CD8-positive, alpha-beta memory T cell (primary cell): ENCODE measurements at regions not wholly inside any gene's neighbourhood (a gene's known extent, or its start where the extent isn't known, plus 50 kb on each side); places are given as distances from the start of the nearest gene placed in this dataset.
"Not testable (repeated sequence)": the region's sequence is repeated elsewhere in the genome, so short reads cannot be mapped to it uniquely, and the experiment has no call there.

Experiments used
- CTCF ChIA-PET: fragments of 350-600 bp; sonication (Branson Sonifier 250); formaldehyde crosslinking; loops from one replicate; lab custom pipeline; 2021; ENCODE audit warnings: antibody characterized with exemption; lab: Charles Lee
- POLR2A ChIA-PET: fragments of 350-600 bp; sonication (Branson Sonifier 250); formaldehyde crosslinking; loops from one replicate; lab custom pipeline; 2021; ENCODE audit warnings: antibody characterized with exemption; lab: Charles Lee
- DNase-seq, 5 donors: peaks; one replicate each; pipeline versions ENCODE4 v3.0.0 to v3.0.0-alpha.2; 2020 to 2022; ENCODE audit warnings: mixed read lengths in 1 of 5
- H3K27ac ChIP-seq: one replicate; pipeline ENCODE4 v1.7.0; 2013; ENCODE audit warnings: low read depth, mild to moderate bottlenecking, low read length, moderate library complexity
- H3K27me3 ChIP-seq: 2 replicates; pipeline ENCODE4 v1.7.0; 2013; ENCODE audit warnings: low read length, mild to moderate bottlenecking; ENCODE audit not compliant: insufficient read depth, poor library complexity, severe bottlenecking
- H3K36me3 ChIP-seq: 2 replicates; pipeline ENCODE4 v1.7.0; 2013; ENCODE audit warnings: mild to moderate bottlenecking, low read length, moderate library complexity; ENCODE audit not compliant: insufficient read depth
- H3K4me1 ChIP-seq: 2 replicates; pipeline ENCODE4 v1.7.0; 2013; ENCODE audit warnings: mild to moderate bottlenecking, low read length, moderate library complexity; ENCODE audit not compliant: insufficient read depth
- H3K4me3 ChIP-seq: 2 replicates; pipeline ENCODE4 v1.7.0; 2013; ENCODE audit warnings: mild to moderate bottlenecking, low read length
- H3K9me3 ChIP-seq: 2 replicates; pipeline ENCODE4 v1.7.0; 2013; ENCODE audit warnings: mild to moderate bottlenecking, low read length
- H3K27ac Mint-ChIP-seq, 8 donors: one replicate each; pipeline ENCODE4 v1.8.0; 2020 to 2021; ENCODE audit warnings: mixed read lengths in 8 of 8, mild to moderate bottlenecking in 6 of 8, inconsistent platforms in 3 of 8, moderate library complexity in 3 of 8
- H3K27me3 Mint-ChIP-seq, 2 donors: one replicate each; pipeline ENCODE4 v1.8.0; 2020 to 2021; ENCODE audit warnings: mixed read lengths in 2 of 2, mild to moderate bottlenecking in 1 of 2, moderate library complexity in 1 of 2
- H3K36me3 Mint-ChIP-seq, 3 donors: one replicate each; pipeline ENCODE4 v1.8.0; 2020 to 2021; ENCODE audit warnings: mixed read lengths in 3 of 3, inconsistent platforms in 1 of 3, mild to moderate bottlenecking in 1 of 3
- H3K4me1 Mint-ChIP-seq, 3 donors: one replicate each; pipeline ENCODE4 v1.8.0; 2020 to 2021; ENCODE audit warnings: mixed read lengths in 3 of 3, inconsistent platforms in 1 of 3, mild to moderate bottlenecking in 1 of 3
- H3K4me3 Mint-ChIP-seq, 7 donors: one replicate each; pipeline ENCODE4 v1.8.0; 2020 to 2021; ENCODE audit warnings: mixed read lengths in 7 of 7, mild to moderate bottlenecking in 6 of 7, moderate library complexity in 4 of 7, inconsistent platforms in 2 of 7
- H3K9me3 Mint-ChIP-seq, 5 donors: one replicate each; pipeline ENCODE4 v1.8.0; 2020 to 2022; ENCODE audit warnings: mixed read lengths in 5 of 5, mild to moderate bottlenecking in 3 of 5, moderate library complexity in 2 of 5, inconsistent platforms in 1 of 5

GRCh38 chr14:62497708-62498107, 547.5 kb downstream of the KCNH5 start:
- H3K4me3 Mint-ChIP-seq, result no peak overlapping the region
- peaks cover 8 to 28% (median 25%) of the 10 kb centered on the region in 5 donors for H3K9me3 Mint-ChIP-seq
- H3K27ac Mint-ChIP-seq, result no peak overlapping the region
- H3K36me3 Mint-ChIP-seq, result peaks cover 0 to 3% (median 0%) of the 10 kb centered on the region in 3 donors
- CTCF ChIA-PET, result no interaction called here
- Histone ChIP-seq H3K27ac (no peak overlapping the region), H3K4me1 (no peaks in the 10 kb centered on the region), H3K9me3 (no peaks in the 10 kb centered on the region), H3K4me3 (no peak overlapping the region), H3K36me3 (no peaks in the 10 kb centered on the region), H3K27me3 (no peaks in the 10 kb centered on the region)
- no peak for DNase-seq
- no peaks in the 10 kb centered on the region for H3K27me3 Mint-ChIP-seq
- POLR2A ChIA-PET, result no interaction called here
- H3K4me1 Mint-ChIP-seq, result no peaks in the 10 kb centered on the region

- Histone ChIP-seq H3K27ac (no peak overlapping the region), H3K27me3 (no peaks in the 10 kb centered on the region), H3K4me3 (no peak overlapping the region), H3K9me3 (no peaks in the 10 kb centered on the region), H3K4me1 (no peaks in the 10 kb centered on the region), H3K36me3 (no peaks in the 10 kb centered on the region)
- Mint-ChIP-seq H3K4me1 (no peaks in the 10 kb centered on the region), H3K4me3 (no peak overlapping the region), H3K27ac (no peak overlapping the region), H3K9me3 (peaks cover 7 to 17% (median 15%) of the 10 kb centered on the region in 5 donors), H3K27me3 (peaks cover 0 to 2% of the 10 kb centered on the region in 2 donors), H3K36me3 (peaks cover 0 to 3% (median 0%) of the 10 kb centered on the region in 3 donors)
- ChIA-PET CTCF (interaction anchor here (0.6 kb wide), 1 partner anchor 85 kb away, joined by 3 read pairs; no protein-coding TSS in a partner anchor), POLR2A (no interaction called here)
- DNase-seq, result no peak
Measured at GRCh38 chr14:62501021-62501750, 544.1 kb downstream of the KCNH5 start.

- Mint-ChIP-seq H3K4me1 (no peaks in the 10 kb centered on the region), H3K36me3 (no peaks in the 10 kb centered on the region), H3K27ac (no peak overlapping the region), H3K9me3 (peaks cover 2 to 20% (median 7%) of the 10 kb centered on the region in 5 donors), H3K4me3 (no peak overlapping the region), H3K27me3 (peaks cover 0 to 4% of the 10 kb centered on the region in 2 donors)
- Histone ChIP-seq H3K36me3 (no peaks in the 10 kb centered on the region), H3K4me3 (no peak overlapping the region), H3K9me3 (no peaks in the 10 kb centered on the region), H3K27ac (no peak overlapping the region), H3K27me3 (no peaks in the 10 kb centered on the region), H3K4me1 (no peaks in the 10 kb centered on the region)
- ChIA-PET POLR2A (no interaction called here), CTCF (no interaction called here)
- DNase-seq, result no peak
Measured at GRCh38 chr14:62505045-62505444, 540.2 kb downstream of the KCNH5 start.

GRCh38 chr14:62521309-62521708, 523.9 kb downstream of the KCNH5 start:
- H3K27ac ChIP-seq, H3K4me3 Mint-ChIP-seq, H3K27me3 Mint-ChIP-seq, H3K36me3 Mint-ChIP-seq, DNase-seq, H3K27me3 ChIP-seq, POLR2A ChIA-PET, H3K27ac Mint-ChIP-seq, H3K4me1 Mint-ChIP-seq, H3K4me3 ChIP-seq, H3K9me3 ChIP-seq, CTCF ChIA-PET, H3K4me1 ChIP-seq, H3K36me3 ChIP-seq: not testable (repeated sequence)
- peaks cover 15 to 34% (median 24%) of the 10 kb centered on the region in 5 donors for H3K9me3 Mint-ChIP-seq

GRCh38 chr14:62528296-62528695, 517.0 kb downstream of the KCNH5 start:
- no peaks in the 10 kb centered on the region for H3K4me1 Mint-ChIP-seq
- DNase-seq, result no peak
- Histone ChIP-seq H3K4me3 (no peak overlapping the region), H3K27ac (no peak overlapping the region), H3K4me1 (no peaks in the 10 kb centered on the region), H3K9me3 (no peaks in the 10 kb centered on the region), H3K36me3 (no peaks in the 10 kb centered on the region), H3K27me3 (no peaks in the 10 kb centered on the region)
- no peak overlapping the region for H3K4me3 Mint-ChIP-seq
- H3K36me3 Mint-ChIP-seq, result no peaks in the 10 kb centered on the region
- peaks cover 3 to 11% (median 9%) of the 10 kb centered on the region in 5 donors for H3K9me3 Mint-ChIP-seq
- no peak overlapping the region for H3K27ac Mint-ChIP-seq
- ChIA-PET POLR2A (no interaction called here), CTCF (no interaction called here)
- H3K27me3 Mint-ChIP-seq, result no peaks in the 10 kb centered on the region

- H3K4me3 Mint-ChIP-seq, result no peak overlapping the region
- H3K36me3 Mint-ChIP-seq, result peaks cover 0 to 2% (median 0%) of the 10 kb centered on the region in 3 donors
- H3K36me3 ChIP-seq, result no peaks in the 10 kb centered on the region
- no peaks in the 10 kb centered on the region for H3K4me1 ChIP-seq
- no peaks in the 10 kb centered on the region for H3K27me3 Mint-ChIP-seq
- H3K4me1 Mint-ChIP-seq, result no peaks in the 10 kb centered on the region
- H3K4me3 ChIP-seq, result no peak overlapping the region
- ChIA-PET POLR2A (no interaction called here), CTCF (no interaction called here)
- H3K27ac ChIP-seq, result no peak overlapping the region
- no peak for DNase-seq
- no peaks in the 10 kb centered on the region for H3K9me3 ChIP-seq
- peaks cover 3 to 16% (median 7%) of the 10 kb centered on the region in 5 donors for H3K9me3 Mint-ChIP-seq
- no peak overlapping the region for H3K27ac Mint-ChIP-seq
- H3K27me3 ChIP-seq, result no peaks in the 10 kb centered on the region
Measured at GRCh38 chr14:62532181-62532580, 513.1 kb downstream of the KCNH5 start.

GRCh38 chr14:62546862-62547474, 498.3 kb downstream of the KCNH5 start:
- H3K36me3 Mint-ChIP-seq, result no peaks in the 10 kb centered on the region
- CTCF ChIA-PET, result no interaction called here
- no peak for DNase-seq

GRCh38 chr14:62557416-62557815, 487.8 kb downstream of the KCNH5 start:
- Mint-ChIP-seq H3K27me3 (no peaks in the 10 kb centered on the region), H3K4me3 (no peak overlapping the region)
- H3K27me3 ChIP-seq, result no peaks in the 10 kb centered on the region

More at GRCh38 chr14:62546862-62547474, 498.3 kb downstream of the KCNH5 start:
- no peak overlapping the region for H3K27ac ChIP-seq
- no peak overlapping the region for H3K4me3 Mint-ChIP-seq
- H3K27me3 Mint-ChIP-seq, result no peaks in the 10 kb centered on the region
- no peaks in the 10 kb centered on the region for H3K9me3 ChIP-seq
- H3K36me3 ChIP-seq, result no peaks in the 10 kb centered on the region
- H3K27ac Mint-ChIP-seq, result no peak overlapping the region
- H3K4me1 Mint-ChIP-seq, result no peaks in the 10 kb centered on the region
- H3K4me3 ChIP-seq, result no peak overlapping the region
- H3K27me3 ChIP-seq, result no peaks in the 10 kb centered on the region
- H3K4me1 ChIP-seq, result no peaks in the 10 kb centered on the region
- peaks cover 8 to 47% (median 14%) of the 10 kb centered on the region in 5 donors for H3K9me3 Mint-ChIP-seq
- POLR2A ChIA-PET, result no interaction called here

More at GRCh38 chr14:62557416-62557815, 487.8 kb downstream of the KCNH5 start:
- ChIA-PET CTCF (no interaction called here), POLR2A (no interaction called here)
- H3K27ac Mint-ChIP-seq, result no peak overlapping the region
- peaks cover 0 to 11% (median 5%) of the 10 kb centered on the region in 5 donors for H3K9me3 Mint-ChIP-seq
- no peak for DNase-seq
- Histone ChIP-seq H3K36me3 (no peaks in the 10 kb centered on the region), H3K4me3 (no peak overlapping the region), H3K9me3 (no peaks in the 10 kb centered on the region), H3K4me1 (no peaks in the 10 kb centered on the region), H3K27ac (no peak overlapping the region)
- no peaks in the 10 kb centered on the region for H3K4me1 Mint-ChIP-seq
- no peaks in the 10 kb centered on the region for H3K36me3 Mint-ChIP-seq
